ENCODE measurements at regions not wholly inside any gene's neighbourhood (a gene's known extent, or its start where the extent isn't known, plus 50 kb on each side); places are given as distances from the start of the nearest gene placed in this dataset.

DNA sequence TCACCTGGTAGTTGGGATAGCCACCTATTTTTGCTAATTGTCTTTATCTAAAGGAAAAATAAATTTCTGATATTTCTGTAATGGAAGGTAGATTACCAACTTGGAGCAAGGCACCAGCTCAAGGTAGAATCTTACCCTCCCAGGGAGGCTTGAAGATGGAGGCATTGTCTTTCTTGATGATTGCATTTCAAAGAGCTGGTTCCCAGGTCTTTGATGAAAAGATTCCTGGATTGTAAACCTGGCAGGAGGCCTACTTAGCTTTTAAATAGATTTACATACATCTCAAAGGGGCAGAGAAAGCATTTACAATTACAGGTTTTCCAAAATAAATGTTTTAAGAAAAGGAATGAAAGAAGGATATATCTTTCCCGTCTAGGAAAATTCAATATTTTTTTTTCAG lies 729.2 kb downstream of the LRFN5 start:
- TF ChIP-seq CTCF (IDR thresholded peaks at IDR 0.05) (no peak), EP300 (IDR thresholded peaks at IDR 0.05) (no peak), POLR2A (IDR thresholded peaks at IDR 0.05; ENCODE audit: low read depth) (no peak)
